ENCODE measurements at regions not wholly inside any gene's neighbourhood (a gene's known extent, or its start where the extent isn't known, plus 50 kb on each side); places are given as distances from the start of the nearest gene placed in this dataset.
A peak's percentile ranks its signal among the peaks of the same experiment; 100 is the strongest.

DNA sequence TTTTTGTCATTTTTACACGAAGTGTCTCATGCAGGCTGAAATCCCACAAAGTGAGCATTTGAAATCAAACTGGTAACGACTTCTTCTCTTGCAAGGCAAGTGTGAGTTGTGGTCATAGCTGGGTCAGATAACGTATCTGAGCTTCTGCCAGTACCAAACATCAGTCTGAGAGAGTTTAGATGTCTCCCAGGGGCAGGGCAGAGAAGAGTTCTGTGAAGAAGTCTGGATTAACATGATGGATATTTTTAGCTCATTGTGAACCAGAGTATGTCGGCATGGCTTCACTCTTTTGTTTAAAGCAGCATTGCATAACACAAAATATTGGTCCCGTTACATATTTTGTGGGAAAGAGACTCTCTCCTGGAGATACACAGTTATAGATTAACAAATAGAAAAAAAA lies 655.5 kb upstream of the KLHL29 start:
- Histone ChIP-seq H3K4me3 (no peak overlapping the region), H3K4me1 (no peaks in the 10 kb centered on the region), H3K27ac (no peak overlapping the region), H3K36me3 (no peaks in the 10 kb centered on the region), H3K4me2 (no peak overlapping the region), H3K79me2 (ENCODE audit: low read depth) (no peaks in the 10 kb centered on the region), H3K9me3 (ENCODE audit: low read depth) (peaks cover 3% of the 10 kb centered on the region), H4K20me1 (ENCODE audit: low read depth) (no peaks in the 10 kb centered on the region), H3F3A (ENCODE audit: low read depth) (no peaks in the 10 kb centered on the region), H2AFZ (replicated peaks) (peak overlapping the region; percentile 57), H3K9ac (no peak overlapping the region), H3K27me3 (no peaks in the 10 kb centered on the region)
- H3K36me3 Mint-ChIP-seq = no peaks in the 10 kb centered on the region
- H3K27ac Mint-ChIP-seq = no peak overlapping the region
- H3K4me1 Mint-ChIP-seq = no peaks in the 10 kb centered on the region
- DNase-seq (ENCODE audit: low spot score) = no peak
- no peak overlapping the region for H3K4me3 Mint-ChIP-seq
- H3K27me3 Mint-ChIP-seq (ENCODE audit: insufficient read depth, low read depth) = no peaks in the 10 kb centered on the region
- TF ChIP-seq EZH2phosphoT487 (IDR thresholded peaks at IDR 0.05) (no peak), EZH2 (IDR thresholded peaks at IDR 0.05) (no peak)
- TF ChIP-seq, protein P1, sequence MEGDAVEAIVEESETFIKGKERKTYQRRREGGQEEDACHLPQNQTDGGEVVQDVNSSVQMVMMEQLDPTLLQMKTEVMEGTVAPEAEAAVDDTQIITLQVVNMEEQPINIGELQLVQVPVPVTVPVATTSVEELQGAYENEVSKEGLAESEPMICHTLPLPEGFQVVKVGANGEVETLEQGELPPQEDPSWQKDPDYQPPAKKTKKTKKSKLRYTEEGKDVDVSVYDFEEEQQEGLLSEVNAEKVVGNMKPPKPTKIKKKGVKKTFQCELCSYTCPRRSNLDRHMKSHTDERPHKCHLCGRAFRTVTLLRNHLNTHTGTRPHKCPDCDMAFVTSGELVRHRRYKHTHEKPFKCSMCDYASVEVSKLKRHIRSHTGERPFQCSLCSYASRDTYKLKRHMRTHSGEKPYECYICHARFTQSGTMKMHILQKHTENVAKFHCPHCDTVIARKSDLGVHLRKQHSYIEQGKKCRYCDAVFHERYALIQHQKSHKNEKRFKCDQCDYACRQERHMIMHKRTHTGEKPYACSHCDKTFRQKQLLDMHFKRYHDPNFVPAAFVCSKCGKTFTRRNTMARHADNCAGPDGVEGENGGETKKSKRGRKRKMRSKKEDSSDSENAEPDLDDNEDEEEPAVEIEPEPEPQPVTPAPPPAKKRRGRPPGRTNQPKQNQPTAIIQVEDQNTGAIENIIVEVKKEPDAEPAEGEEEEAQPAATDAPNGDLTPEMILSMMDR (IDR thresholded peaks at IDR 0.05) = no peak
- H3K9me3 Mint-ChIP-seq = peaks cover 30% of the 10 kb centered on the region

DNA sequence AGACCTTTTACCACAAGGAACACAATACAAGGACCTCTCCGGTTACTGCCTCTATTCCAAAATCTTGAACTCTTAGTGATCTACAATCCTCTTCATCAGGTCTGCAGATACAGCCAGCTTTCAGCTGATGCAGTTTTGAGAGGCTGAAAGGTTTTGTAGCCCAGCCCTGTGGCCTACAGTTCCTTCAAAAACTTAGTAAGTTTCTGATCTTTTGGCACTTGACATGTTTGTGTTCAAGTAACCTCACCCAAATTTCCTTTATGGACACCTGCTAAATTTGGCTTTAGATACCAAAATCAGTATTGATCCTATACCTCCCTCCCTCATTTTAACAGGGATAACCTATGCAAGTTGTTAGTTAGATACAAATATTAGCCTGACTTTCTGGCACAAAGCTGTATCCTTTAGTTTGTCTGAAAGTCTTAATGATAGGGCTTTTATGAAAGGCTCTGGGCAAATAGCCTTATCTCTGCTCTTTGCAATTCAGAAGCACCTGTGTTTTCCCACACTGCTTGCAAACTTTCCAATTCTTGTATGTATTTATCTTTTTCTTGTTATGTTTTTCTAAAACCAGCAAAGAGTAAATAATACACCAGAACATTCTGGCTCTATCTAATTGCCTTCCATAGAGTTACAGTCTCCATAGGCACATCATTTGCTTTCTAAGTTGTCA lies 650.5 kb upstream of the KLHL29 start:
- Histone ChIP-seq H3K4me3 (no peak overlapping the region), H4K20me1 (ENCODE audit: low read depth) (no peaks in the 10 kb centered on the region), H3K9ac (no peak overlapping the region), H3K27me3 (no peaks in the 10 kb centered on the region), H3K4me2 (no peak overlapping the region), H3K36me3 (no peaks in the 10 kb centered on the region), H3K27ac (no peak overlapping the region), H3K79me2 (ENCODE audit: low read depth) (no peaks in the 10 kb centered on the region), H3K4me1 (no peaks in the 10 kb centered on the region), H3K9me3 (ENCODE audit: low read depth) (peaks cover 3% of the 10 kb centered on the region), H2AFZ (replicated peaks) (no peak overlapping the region), H3F3A (ENCODE audit: low read depth) (no peaks in the 10 kb centered on the region)
- H3K4me1 Mint-ChIP-seq = no peaks in the 10 kb centered on the region
- no peaks in the 10 kb centered on the region for H3K36me3 Mint-ChIP-seq
- H3K4me3 Mint-ChIP-seq = no peak overlapping the region
- TF ChIP-seq EZH2 (IDR thresholded peaks at IDR 0.05) (no peak), EZH2phosphoT487 (IDR thresholded peaks at IDR 0.05) (no peak)
- TF ChIP-seq, protein P1 (IDR thresholded peaks at IDR 0.05) = no peak
- no peaks in the 10 kb centered on the region for H3K27me3 Mint-ChIP-seq (ENCODE audit: insufficient read depth, low read depth)
- H3K9me3 Mint-ChIP-seq = peaks cover 18% of the 10 kb centered on the region
- no peak for DNase-seq (ENCODE audit: low spot score)
- H3K27ac Mint-ChIP-seq = no peak overlapping the region

DNA sequence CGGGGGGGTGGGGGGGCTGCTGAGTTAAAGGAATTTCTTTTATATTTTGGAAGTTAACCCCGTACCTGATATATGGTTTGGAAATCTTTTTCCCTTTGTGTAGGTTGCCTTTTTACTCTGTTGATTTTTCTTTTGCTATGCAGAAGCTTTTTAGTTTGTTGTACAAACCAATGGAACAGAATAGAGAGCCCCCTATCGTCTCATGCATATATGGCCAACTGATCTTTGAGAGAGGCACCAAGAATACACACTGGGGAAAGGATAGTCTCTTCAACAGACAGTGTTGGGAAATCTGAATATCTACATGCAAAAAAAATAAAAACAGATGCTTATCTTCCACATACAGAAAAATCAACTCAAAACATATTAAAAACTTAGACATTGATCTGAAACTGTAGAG lies 647.8 kb upstream of the KLHL29 start:
- DNase-seq (ENCODE audit: low spot score) = peak; percentile 46
- no peak overlapping the region for H3K27ac Mint-ChIP-seq
- H3K27me3 ChIP-seq = no peaks in the 10 kb centered on the region

More for the DNA sequence above, 647.8 kb upstream of the KLHL29 start:
- Histone ChIP-seq H4K20me1 (ENCODE audit: low read depth) (no peaks in the 10 kb centered on the region), H2AFZ (replicated peaks) (no peak overlapping the region), H3K36me3 (no peaks in the 10 kb centered on the region), H3K4me2 (no peak overlapping the region), H3K9me3 (ENCODE audit: low read depth) (peaks cover 3% of the 10 kb centered on the region), H3K79me2 (ENCODE audit: low read depth) (no peaks in the 10 kb centered on the region), H3K9ac (no peak overlapping the region), H3K27ac (no peak overlapping the region), H3K4me3 (no peak overlapping the region), H3F3A (ENCODE audit: low read depth) (no peaks in the 10 kb centered on the region), H3K4me1 (no peaks in the 10 kb centered on the region)
- Mint-ChIP-seq H3K36me3 (no peaks in the 10 kb centered on the region), H3K4me1 (no peaks in the 10 kb centered on the region), H3K27me3 (ENCODE audit: insufficient read depth, low read depth) (no peaks in the 10 kb centered on the region), H3K9me3 (peaks cover 8% of the 10 kb centered on the region), H3K4me3 (no peak overlapping the region)
- TF ChIP-seq, protein P1 (IDR thresholded peaks at IDR 0.05) = peak; percentile 66
- no peak for TF ChIP-seq EZH2 (IDR thresholded peaks at IDR 0.05)
